Fibroblast of lung (primary cell): ENCODE measurements at regions not wholly inside any gene's neighbourhood (a gene's known extent, or its start where the extent isn't known, plus 50 kb on each side); places are given as distances from the start of the nearest gene placed in this dataset.

Source experiments
- DNase-seq, 2 donors: peaks; one replicate each; pipeline versions ENCODE4 v3.0.0 to v3.0.0-alpha.2; 2010; ENCODE audit warnings: low read depth in 2 of 2
- H2AFZ ChIP-seq: 2 replicates; pipeline ENCODE4 v1.5.1; 2012; ENCODE audit warnings: low read length, control low read depth, inconsistent platforms
- H3K27ac ChIP-seq: 2 replicates; pipeline ENCODE4 v1.5.1; 2011; ENCODE audit warnings: low read length, control low read depth; ENCODE audit not compliant: insufficient read depth
- H3K27me3 ChIP-seq: 2 replicates; pipeline ENCODE4 v1.5.1; 2011; ENCODE audit warnings: mild to moderate bottlenecking, low read length; ENCODE audit not compliant: control insufficient read depth, insufficient read depth
- H3K36me3 ChIP-seq: 2 replicates; pipeline ENCODE4 v1.5.1; 2011; ENCODE audit warnings: low read length; ENCODE audit not compliant: control insufficient read depth, insufficient read depth
- H3K4me1 ChIP-seq: 2 replicates; pipeline ENCODE4 v1.5.1; 2011; ENCODE audit warnings: low read length; ENCODE audit not compliant: control insufficient read depth, insufficient read depth; ENCODE audit errors: extremely low read depth
- H3K4me2 ChIP-seq: 2 replicates; pipeline ENCODE4 v1.5.1; 2011; ENCODE audit warnings: low read length, control low read depth; ENCODE audit not compliant: insufficient read depth; ENCODE audit errors: extremely low read depth
- H3K4me3 ChIP-seq, 4 experiments: fragments of 200-600 bp in 1 of 4; sonication (generic) in 1 of 4; replicated peaks in 1 of 4; 2 replicates each; pipeline ENCODE4 v1.5.1; 2011 to 2016; ENCODE audit warnings: low read length in 4 of 4, low read depth in 3 of 4, mild to moderate bottlenecking in 3 of 4, control low read depth in 2 of 4, inconsistent platforms in 1 of 4, mixed read lengths in 1 of 4; ENCODE audit not compliant: insufficient read depth in 1 of 4; ENCODE audit errors: control extremely low read depth in 1 of 4
- H3K79me2 ChIP-seq: 2 replicates; pipeline ENCODE4 v1.5.1; 2012; ENCODE audit warnings: mild to moderate bottlenecking, low read length, inconsistent platforms; ENCODE audit not compliant: control insufficient read depth, insufficient read depth
- H3K9ac ChIP-seq: 2 replicates; pipeline ENCODE4 v1.5.1; 2011; ENCODE audit warnings: mild to moderate bottlenecking, low read length, control low read depth; ENCODE audit not compliant: insufficient read depth
- H3K9me3 ChIP-seq: 2 replicates; pipeline ENCODE4 v1.5.1; 2012; ENCODE audit warnings: low read depth, low read length; ENCODE audit not compliant: control insufficient read depth, insufficient read depth
- H4K20me1 ChIP-seq: 2 replicates; pipeline ENCODE4 v1.5.1; 2011; ENCODE audit warnings: low read length; ENCODE audit not compliant: control insufficient read depth, insufficient read depth; ENCODE audit errors: extremely low read depth
- CTCF ChIP-seq, 2 donors: IDR thresholded peaks in 1 of 2; conservative IDR thresholded peaks in 1 of 2; 1 replicate in 1 of 2; 2 replicates in 1 of 2; pipeline ENCODE4 v1.5.1; 2011 to 2012; ENCODE audit warnings: low read length in 2 of 2, control low read depth in 1 of 2, inconsistent platforms in 1 of 2, low read depth in 1 of 2, mild to moderate bottlenecking in 1 of 2
- EZH2 ChIP-seq: IDR thresholded peaks from 2 replicates; pipeline ENCODE4 v1.5.1; 2012; ENCODE audit warnings: low read length, control low read depth, mild to moderate bottlenecking; ENCODE audit errors: missing control alignments

GRCh38 chr1:2962946-2963345 lies 58.3 kb upstream of the ACTRT2 start:
- no peak for DNase-seq
- Histone ChIP-seq H3K79me2 (no peaks in the 10 kb centered on the region), H3K9ac (no peak overlapping the region), H3K27me3 (no peaks in the 10 kb centered on the region), H4K20me1 (no peaks in the 10 kb centered on the region), H3K36me3 (no peaks in the 10 kb centered on the region), H3K9me3 (no peaks in the 10 kb centered on the region), H3K4me1 (no peaks in the 10 kb centered on the region), H3K27ac (no peak overlapping the region), H2AFZ (no peak overlapping the region), H3K4me2 (no peak overlapping the region), H3K4me3 (no peak overlapping the region)
- TF ChIP-seq CTCF (conservative IDR thresholded peaks at IDR 0.05 in 1 of 2, IDR thresholded peaks at IDR 0.05 in 1 of 2; ENCODE audit: low read depth in 1 of 2, low read length in 2 of 2) (no peak), EZH2 (no peak)

- H3K9me3 ChIP-seq, result no peaks in the 10 kb centered on the region
- no peak overlapping the region for H3K4me3 ChIP-seq
- H3K9ac ChIP-seq, result no peak overlapping the region
- no peaks in the 10 kb centered on the region for H3K27me3 ChIP-seq
- no peak overlapping the region for H2AFZ ChIP-seq
- H3K36me3 ChIP-seq, result no peaks in the 10 kb centered on the region
- H3K79me2 ChIP-seq, result no peaks in the 10 kb centered on the region
- H3K27ac ChIP-seq, result no peak overlapping the region
- H4K20me1 ChIP-seq, result no peaks in the 10 kb centered on the region
- TF ChIP-seq EZH2 (no peak), CTCF (conservative IDR thresholded peaks at IDR 0.05 in 1 of 2, IDR thresholded peaks at IDR 0.05 in 1 of 2; ENCODE audit: low read depth in 1 of 2, low read length in 2 of 2) (no peak)
- no peak for DNase-seq
- H3K4me2 ChIP-seq, result no peak overlapping the region
- no peaks in the 10 kb centered on the region for H3K4me1 ChIP-seq
These were observed 55.6 kb upstream of the ACTRT2 start for GRCh38 chr1:2965676-2966075.

GRCh38 chr1:2966449-2967328 lies 54.6 kb upstream of the ACTRT2 start:
- no peaks in the 10 kb centered on the region for H3K27me3 ChIP-seq
- no peaks in the 10 kb centered on the region for H3K36me3 ChIP-seq
- no peaks in the 10 kb centered on the region for H3K79me2 ChIP-seq
- H2AFZ ChIP-seq, result no peak overlapping the region
- H4K20me1 ChIP-seq, result no peaks in the 10 kb centered on the region
- no peak overlapping the region for H3K4me2 ChIP-seq
- H3K9me3 ChIP-seq, result no peaks in the 10 kb centered on the region
- no peak overlapping the region for H3K4me3 ChIP-seq
- DNase-seq, result no peak
- no peaks in the 10 kb centered on the region for H3K4me1 ChIP-seq
- H3K27ac ChIP-seq, result no peak overlapping the region
- no peak overlapping the region for H3K9ac ChIP-seq
- no peak for TF ChIP-seq EZH2
- no peak for TF ChIP-seq CTCF (conservative IDR thresholded peaks at IDR 0.05 in 1 of 2, IDR thresholded peaks at IDR 0.05 in 1 of 2; ENCODE audit: low read depth in 1 of 2, low read length in 2 of 2)
